Tibial nerve (tissue), 4 donors: ENCODE measurements at regions not wholly inside any gene's neighbourhood (a gene's known extent, or its start where the extent isn't known, plus 50 kb on each side); places are given as distances from the start of the nearest gene placed in this dataset.

ENCODE experiments used
- CTCF ChIP-seq, 5 experiments: fragments of 200-600 bp in 3 of 5; fragments of 450-650 bp in 2 of 5; sonication (generic) in 3 of 5; IDR thresholded peaks; one replicate each; pipeline ENCODE4 v1.5.1; 2016 to 2019; ENCODE audit warnings: antibody characterized with exemption in 5 of 5, mild to moderate bottlenecking in 3 of 5, moderate library complexity in 2 of 5
- EP300 ChIP-seq, 2 donors: sonication (generic); formaldehyde crosslinking; IDR thresholded peaks; one replicate each; pipeline ENCODE4 v1.6.1; 2017; ENCODE audit warnings: antibody characterized with exemption in 2 of 2, mild to moderate bottlenecking in 1 of 2
- POLR2A ChIP-seq, 2 donors: fragments of 450-650 bp; IDR thresholded peaks; one replicate each; pipeline ENCODE4 v1.6.1; 2017; ENCODE audit warnings: antibody characterized with exemption in 2 of 2, mild to moderate bottlenecking in 2 of 2, moderate library complexity in 2 of 2

- no peak for TF ChIP-seq CTCF (IDR thresholded peaks at IDR 0.05)
- TF ChIP-seq EP300 (IDR thresholded peaks at IDR 0.05) = no peak
- no peak for TF ChIP-seq POLR2A (IDR thresholded peaks at IDR 0.05)
These were observed 91.9 kb upstream of the MYO3A start for GRCh38 chr10:25842146-25842545.
